ENCODE measurements at regions not wholly inside any gene's neighbourhood (a gene's known extent, or its start where the extent isn't known, plus 50 kb on each side); places are given as distances from the start of the nearest gene placed in this dataset.

DNA sequence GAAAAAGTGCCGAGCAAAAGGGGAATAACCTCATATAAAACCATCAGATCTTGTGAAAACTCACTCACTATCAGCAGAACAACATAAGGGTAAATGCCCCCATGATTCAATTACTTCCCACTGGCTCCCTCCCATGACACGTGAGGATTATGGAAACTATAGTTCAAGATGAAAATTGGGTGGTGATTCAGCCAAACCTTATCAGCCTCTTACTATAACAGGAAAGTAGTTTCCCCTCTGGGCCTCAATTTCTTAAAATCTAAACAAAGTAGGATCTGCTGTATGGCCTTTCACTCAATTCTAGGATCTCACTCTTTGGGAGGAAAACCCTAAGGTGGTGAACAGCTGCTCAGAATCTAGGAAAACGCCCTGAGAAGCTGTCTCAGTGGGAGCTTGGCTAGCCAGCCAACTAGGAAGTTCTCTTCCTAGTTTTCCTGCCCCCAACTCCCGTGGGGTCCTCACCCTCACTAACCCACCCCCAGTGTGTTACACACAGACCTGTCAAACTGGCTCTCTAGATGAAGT is 1017.1 kb upstream of the HS3ST1 start:
- TF ChIP-seq POLR2A (IDR thresholded peaks at IDR 0.05) (no peak), CTCF (IDR thresholded peaks at IDR 0.05) (no peak), EP300 (IDR thresholded peaks at IDR 0.05) (no peak)

Measured in tibial nerve (tissue), 4 donors.